ENCODE measurements at regions not wholly inside any gene's neighbourhood (a gene's known extent, or its start where the extent isn't known, plus 50 kb on each side); places are given as distances from the start of the nearest gene placed in this dataset.

GRCh38 chr5:133873449-133873848, 95.0 kb downstream of the C5orf15 start:
- TF ChIP-seq CTCF (conservative IDR thresholded peaks at IDR 0.05; ENCODE audit: low read depth, low read length), result no peak
- H3K4me3 ChIP-seq (ENCODE audit: low read depth, low read length), result no peak overlapping the region
- peak; percentile 52 for DNase-seq (ENCODE audit: low read depth)

GRCh38 chr5:133870661-133871060, 97.8 kb downstream of the C5orf15 start:
- peak; percentile 91 for DNase-seq (ENCODE audit: low read depth)
- no peak for TF ChIP-seq CTCF (conservative IDR thresholded peaks at IDR 0.05; ENCODE audit: low read depth, low read length)
- H3K4me3 ChIP-seq (ENCODE audit: low read depth, low read length), result no peak overlapping the region

- no peak overlapping the region for H3K4me3 ChIP-seq (ENCODE audit: low read depth, low read length)
- no peak for TF ChIP-seq CTCF (conservative IDR thresholded peaks at IDR 0.05; ENCODE audit: low read depth, low read length)
- DNase-seq (ENCODE audit: low read depth), result no peak
Observed at GRCh38 chr5:133869519-133870335, 98.7 kb downstream of the C5orf15 start.

- DNase-seq (ENCODE audit: low read depth), result peak; percentile 88
- no peak overlapping the region for H3K4me3 ChIP-seq (ENCODE audit: low read depth, low read length)
- peak; percentile 92 for TF ChIP-seq CTCF (conservative IDR thresholded peaks at IDR 0.05; ENCODE audit: low read depth, low read length)
Observed at GRCh38 chr5:133868946-133869518, 99.4 kb downstream of the C5orf15 start.

GRCh38 chr5:133867851-133868545, 100.4 kb downstream of the C5orf15 start:
- DNase-seq (ENCODE audit: low read depth), result no peak
- no peak for TF ChIP-seq CTCF (conservative IDR thresholded peaks at IDR 0.05; ENCODE audit: low read depth, low read length)
- H3K4me3 ChIP-seq (ENCODE audit: low read depth, low read length), result no peak overlapping the region

- no peak for TF ChIP-seq CTCF (conservative IDR thresholded peaks at IDR 0.05; ENCODE audit: low read depth, low read length)
- no peak overlapping the region for H3K4me3 ChIP-seq (ENCODE audit: low read depth, low read length)
- no peak for DNase-seq (ENCODE audit: low read depth)
Observed at GRCh38 chr5:133867341-133867740, 101.1 kb downstream of the C5orf15 start.
